ENCODE measurements at regions not wholly inside any gene's neighbourhood (a gene's known extent, or its start where the extent isn't known, plus 50 kb on each side); places are given as distances from the start of the nearest gene placed in this dataset.

DNA sequence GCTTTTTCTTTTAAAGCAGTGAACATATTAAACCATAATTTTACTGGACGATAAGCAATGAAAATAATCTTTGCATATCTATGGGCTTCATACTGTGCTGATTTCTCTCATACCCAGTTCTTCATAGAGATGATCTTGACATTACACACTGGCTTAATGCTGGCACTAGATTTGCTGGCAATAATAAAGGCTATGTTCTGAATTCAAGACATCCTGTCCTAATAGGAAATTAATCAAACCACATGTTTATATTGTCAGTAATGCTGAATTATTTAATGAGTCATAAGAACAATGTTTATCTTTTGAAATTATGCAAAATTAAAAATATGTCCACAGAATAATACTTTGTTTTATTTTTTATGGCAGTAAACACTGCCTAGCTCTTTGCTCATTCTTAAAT is 643.2 kb downstream of the OTOL1 start:
- no peak for DNase-seq

DNA sequence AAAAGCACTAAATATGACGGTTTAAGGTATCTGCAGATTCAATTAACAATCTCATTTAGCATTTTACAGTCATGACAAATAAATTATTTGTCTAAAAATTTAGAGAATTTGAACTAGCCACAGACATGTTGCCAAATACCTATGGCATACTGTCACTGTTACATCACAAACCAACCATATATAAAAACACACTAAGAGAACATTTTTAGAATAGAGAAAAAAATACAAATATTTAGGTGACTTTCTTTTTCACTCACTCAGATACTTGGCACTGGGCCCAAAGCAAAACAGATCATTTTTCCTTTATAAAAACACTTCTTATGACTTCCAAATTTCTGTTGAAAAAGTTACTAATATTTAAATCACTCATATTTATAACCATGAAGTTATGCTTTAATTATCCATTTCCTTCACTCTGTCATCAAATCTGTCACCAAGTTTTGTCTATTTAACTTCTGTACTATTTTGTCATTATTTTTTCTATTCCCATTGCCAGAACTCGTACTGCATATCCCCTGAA is 644.7 kb downstream of the OTOL1 start:
- DNase-seq = no peak

DNA sequence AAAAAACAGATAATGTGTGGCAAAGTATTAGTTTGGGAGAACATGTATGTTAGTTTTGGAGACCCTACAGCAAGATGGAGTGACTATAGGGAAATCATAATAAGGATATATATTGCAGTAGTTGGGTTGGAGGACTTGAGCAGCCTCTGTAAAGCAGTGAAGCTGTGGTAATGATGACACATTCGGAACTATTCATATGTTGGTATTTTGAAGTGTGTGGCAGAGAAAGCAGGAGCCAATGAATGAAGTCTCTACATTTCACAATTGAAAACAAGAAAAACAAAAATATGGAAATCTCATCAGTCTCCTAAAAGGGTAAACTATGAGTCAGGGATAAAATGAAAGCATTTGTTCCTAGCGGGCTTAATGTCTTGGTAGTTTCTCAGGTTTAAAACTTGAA is 645.9 kb downstream of the OTOL1 start:
- DNase-seq = no peak

DNA sequence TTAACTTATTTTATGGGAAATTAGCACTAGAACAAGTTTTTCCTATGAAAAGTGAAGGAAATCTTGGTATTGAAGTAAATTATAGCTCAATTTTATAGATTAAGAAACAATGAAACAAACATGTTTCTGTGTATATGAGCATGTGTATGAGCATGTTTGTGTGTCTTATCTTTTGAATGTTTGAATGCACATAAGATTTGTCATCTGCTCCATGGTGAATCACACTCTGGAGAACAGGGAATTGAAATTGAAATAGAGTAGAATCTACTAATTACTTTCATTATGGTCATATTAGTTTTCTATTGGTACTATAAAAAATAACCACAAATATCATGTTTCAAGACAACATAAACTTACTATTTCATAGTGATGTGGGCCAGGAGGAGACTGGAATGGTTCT is 646.6 kb downstream of the OTOL1 start:
- no peak for DNase-seq

DNA sequence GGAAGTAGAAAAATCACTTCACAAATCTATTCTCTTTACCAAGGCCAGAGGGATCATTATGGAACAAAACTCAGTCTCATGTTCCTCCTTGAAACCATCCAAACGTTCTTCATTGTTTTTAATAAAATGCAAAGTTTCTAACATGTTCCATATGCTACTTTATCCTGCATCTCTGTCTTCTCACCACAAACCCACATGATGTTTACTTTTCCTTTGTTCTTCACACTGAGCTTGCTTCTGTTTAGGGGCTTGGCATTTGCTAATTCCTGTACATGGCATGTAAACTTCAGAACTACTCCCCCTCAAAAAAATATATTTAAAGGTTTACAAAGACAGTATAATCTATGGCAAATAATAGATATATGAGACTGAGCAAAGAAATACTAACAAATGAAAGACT is 651.4 kb downstream of the OTOL1 start:
- DNase-seq = no peak

DNA sequence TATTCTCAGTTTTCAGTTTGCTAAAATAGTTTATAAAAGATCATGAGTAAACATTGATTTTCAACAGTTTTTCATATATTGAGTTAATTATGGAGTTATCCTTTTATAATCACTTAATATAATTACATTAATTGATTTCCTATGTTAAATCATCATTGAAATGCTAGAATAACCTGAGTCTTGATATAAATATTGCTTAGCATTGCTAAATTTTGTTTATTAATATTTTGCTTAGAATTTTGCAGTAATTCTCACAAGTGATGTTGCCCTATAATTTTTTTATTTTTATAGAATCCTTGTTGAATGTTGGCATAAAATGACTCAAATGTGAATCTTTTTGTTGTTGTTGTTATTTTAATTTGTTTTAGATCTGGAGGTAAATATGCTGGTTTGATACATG is 654.2 kb downstream of the OTOL1 start:
- no peak for DNase-seq

DNA sequence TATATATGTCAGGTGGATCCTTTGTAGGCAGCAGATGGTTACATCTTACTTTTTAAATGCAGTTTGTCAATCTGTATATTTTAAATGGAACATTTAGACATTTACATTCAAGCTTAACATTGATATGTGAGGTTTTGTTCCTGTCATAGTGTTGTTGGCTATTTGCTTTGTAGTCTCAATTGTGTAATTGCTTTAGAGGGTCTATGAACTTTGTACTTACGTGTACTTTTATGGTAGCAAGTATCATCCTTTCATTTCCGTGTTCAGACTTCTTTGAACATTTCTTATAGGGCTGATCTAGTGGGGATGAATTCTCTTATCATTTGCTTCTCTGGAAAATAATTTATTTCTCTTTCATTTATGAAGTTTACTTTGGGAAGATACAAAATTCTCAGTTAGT is 656.0 kb downstream of the OTOL1 start:
- DNase-seq = no peak

DNA sequence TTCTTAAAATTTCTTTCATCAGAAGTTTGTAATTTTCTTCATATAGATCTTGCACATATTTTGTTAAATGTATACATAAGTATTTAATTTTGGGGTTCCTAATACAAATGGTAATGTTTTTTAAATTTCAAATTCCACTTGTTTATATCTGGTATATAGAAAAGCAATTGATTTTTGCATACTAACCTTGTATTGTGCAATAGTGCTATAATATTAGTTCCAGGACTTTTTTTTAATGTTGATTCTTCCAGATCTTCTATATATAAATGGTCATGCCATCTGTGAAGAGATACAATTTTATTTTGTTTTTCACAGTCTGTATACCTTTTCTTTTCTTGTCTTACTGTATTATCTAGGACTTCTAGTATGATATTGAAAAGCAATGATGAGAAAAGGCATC is 665.0 kb downstream of the OTOL1 start:
- DNase-seq = no peak

DNA sequence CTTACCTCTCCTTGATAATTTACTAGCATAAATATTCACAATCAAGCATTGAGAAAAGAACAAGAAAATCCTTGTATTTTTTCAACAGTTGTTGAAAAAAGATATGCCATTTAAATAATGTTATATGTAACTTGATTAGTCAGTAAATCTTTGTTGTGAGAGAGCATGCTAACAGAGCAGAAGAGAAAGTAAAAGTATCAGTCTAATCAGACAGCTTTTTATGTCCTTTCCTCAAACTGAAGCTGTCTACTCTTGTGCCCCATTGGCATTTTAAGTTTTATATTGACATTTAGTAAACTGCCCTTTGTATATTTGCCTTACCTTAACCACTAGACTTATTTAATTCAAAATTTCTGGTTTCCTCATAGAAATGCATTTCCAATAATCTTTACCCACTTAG is 668.7 kb downstream of the OTOL1 start:
- no peak for DNase-seq

DNA sequence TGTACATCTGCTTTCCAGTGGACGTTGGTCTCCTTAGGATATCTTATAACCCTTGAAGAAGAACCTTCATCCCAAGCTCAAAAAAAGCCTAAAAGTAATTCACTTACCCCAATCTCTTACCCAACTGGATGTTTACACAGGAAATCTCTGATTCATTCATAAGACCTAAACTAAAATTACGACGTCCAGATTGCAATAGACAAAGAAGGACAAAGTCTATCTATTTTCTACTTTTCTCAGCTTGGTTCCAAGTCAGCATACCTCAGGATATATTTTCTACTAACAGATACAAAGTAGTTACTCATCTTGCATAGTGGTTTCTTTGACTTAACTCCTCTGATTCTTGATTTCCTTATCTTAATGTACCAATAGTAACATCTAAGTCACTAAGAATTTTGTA is 669.9 kb downstream of the OTOL1 start:
- DNase-seq = no peak

DNA sequence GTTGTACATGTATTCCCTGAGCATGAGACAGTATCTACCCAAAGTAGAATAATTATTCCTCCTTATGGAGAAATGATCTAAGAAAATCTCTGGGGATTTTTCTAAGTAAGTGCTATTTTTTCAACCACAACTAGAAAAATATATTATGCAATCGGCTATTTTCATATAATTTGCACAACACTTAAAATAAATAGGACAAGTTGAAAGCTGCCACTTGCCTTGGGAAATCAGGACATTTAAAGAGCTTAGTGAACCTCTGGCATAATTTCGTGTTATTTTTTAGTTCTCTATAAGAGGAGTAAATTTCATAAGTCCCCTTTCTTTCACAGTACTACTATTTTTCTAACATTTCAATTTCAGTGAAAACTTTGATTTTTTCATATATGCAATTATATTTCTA is 672.1 kb downstream of the OTOL1 start:
- DNase-seq = no peak

DNA sequence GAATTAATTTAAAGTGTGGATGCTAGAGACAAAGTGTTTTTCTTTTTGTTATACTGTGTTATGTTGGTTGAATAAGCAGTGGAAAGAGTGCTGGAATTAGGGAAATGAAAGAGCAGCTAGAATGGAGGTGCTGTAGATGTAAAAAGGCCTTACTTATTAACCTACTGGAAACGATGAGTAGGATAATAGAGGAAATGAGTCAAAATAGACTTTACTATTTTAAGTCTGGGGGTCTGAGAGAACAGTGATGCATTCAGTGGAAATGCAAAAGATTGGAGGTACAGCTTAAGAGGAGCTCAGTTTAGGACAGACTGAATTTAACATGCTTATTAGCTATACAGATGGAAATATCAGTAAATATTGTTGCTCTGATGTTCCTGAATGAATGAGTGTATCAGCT is 674.0 kb downstream of the OTOL1 start:
- no peak for DNase-seq

DNA sequence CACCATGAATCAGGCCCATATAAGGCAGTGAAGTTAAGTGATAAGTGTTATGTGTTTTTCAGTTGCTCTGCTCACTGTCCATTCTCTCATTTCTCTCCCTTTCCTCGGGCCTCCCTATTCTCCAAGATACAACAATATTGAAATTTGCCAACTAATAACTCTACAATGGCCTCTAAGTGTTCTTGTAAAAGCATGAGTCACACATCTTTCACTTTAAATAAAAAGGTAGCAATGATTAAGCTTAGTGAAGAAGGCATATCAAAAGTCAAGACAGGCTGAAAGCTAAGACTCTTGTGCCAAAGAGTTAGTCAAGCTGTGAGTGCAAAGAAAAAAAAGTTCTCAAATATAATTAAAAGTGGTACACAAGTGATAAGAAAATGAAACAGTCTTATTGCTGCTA is 675.4 kb downstream of the OTOL1 start:
- no peak for DNase-seq

DNA sequence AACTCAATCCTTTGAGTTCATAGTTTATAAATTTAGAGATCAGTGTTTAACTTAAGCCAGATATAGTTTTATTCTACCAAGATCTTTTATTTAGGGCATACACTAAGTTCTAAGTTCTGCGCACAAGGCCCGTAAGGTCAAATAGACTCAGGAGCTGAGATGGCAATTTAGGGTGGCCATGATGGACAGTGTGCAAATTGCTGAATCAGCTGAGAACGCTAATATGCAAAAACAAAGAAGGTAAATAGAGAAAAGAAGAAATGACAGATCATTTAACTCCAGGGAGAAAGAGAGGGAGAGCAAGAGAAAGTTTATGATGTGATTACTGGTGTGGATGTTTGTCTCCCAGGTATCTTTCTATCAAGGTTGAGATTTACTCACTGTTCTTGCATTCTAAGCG is 678.5 kb downstream of the OTOL1 start:
- DNase-seq = no peak

DNA sequence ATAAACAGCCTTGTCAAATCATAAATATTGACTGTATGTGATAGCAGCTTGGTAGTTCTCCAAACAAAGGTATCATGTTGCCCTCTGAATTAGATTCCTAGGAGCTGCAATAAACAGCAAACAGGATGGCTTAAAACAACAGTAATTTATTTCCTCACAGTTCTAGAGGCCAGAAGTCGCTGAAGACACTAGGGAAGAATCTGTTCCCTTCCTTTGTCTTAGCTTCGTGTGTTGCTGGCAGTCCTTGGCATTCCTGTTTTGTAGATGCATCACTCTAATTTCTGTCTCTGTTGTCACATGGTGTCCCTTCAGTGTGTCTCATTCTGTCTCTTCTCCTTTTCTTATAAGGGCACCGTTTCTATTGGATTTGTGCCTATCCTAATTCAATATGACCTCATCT is 679.3 kb downstream of the OTOL1 start:
- no peak for DNase-seq

DNA sequence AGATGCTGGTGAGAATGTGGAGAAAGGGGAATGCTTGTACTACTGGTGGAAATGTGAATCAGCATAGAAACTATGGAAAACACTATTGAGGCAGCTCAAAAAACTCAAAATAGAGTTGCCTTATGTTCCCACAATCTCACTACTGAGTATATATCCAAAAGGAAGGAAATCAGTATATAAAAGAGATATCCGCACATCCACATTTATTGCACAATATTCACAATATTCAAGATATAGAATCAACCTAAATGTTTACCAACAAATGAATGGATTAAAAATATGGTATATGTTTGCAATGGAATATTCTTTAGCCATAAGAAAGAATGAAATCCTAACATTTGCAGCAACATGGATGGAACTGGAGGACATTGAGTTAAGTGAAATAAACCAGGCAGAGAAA is 686.8 kb downstream of the OTOL1 start:
- no peak for DNase-seq

DNA sequence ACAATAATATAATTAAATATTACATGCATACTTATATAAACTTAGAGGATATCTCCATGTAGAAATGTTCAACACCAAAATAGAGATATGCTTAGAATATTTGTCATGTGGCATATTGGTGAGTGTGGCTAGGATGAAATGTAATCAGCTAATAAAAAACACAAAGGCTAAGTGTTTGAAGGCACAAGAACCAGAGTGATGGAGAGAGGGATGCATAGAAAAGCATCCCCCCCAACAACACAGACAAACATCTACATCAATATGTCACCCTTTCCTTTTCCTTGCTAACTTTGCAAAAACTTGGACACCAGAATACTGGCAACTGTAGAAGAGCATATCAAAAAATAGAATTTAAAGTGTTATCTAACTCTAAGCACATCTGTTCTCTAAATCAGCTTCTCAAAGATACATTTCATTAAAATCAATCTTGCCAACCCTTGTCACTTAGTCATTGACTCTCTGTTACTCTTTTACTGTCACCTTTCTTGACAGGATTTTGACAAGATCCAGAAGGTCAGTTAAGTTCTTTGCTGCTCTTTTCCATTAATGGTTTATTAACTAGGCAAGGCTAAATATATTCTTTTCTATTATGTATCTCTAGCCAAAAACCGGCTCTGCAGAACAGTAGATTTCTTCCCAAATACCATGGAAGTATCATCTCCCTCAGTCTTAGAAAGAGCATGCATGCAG is 695.9 kb downstream of the OTOL1 start:
- DNase-seq = no peak

DNA sequence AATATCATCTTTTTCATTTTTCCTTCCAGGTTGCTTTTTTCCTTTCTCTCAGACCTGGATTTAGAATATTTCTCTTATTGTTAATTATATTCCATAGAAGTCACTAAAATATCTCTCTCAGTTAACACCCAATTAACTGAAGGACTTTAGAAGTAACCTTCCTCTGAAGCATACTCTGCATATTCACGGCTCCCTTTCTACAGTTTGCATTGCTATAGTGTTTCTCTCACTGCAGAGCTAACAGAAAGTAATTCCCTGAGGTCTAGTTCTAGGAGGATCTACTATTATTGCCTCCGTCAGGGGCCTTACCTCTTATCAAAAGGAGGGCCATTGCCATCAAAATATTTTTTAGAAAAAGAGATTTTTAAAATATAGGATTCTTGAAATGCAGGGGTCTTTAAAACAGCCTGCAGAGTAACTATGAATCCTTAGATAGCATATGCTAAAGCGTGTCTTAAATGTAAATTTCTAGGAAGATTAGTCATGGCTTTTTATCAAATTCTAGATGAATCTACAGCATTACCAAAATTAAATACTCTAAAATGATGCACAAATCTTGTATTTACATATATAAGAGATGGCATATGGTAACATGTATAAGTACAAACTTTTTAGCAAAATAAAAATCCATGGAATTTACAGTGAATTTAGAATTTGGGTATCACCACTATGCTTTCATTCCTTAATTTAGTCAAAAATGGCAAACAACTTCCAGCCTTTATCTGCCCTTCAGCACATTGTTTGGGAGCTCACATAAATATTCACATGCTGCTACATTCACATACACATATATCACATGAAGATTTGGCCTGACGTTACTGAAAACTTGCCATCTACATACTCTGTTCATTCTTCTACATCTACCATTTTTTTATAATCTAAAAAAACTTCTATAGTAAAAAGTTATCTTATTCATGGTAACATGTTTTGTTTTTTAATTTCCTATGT is 696.8 kb downstream of the OTOL1 start:
- DNase-seq = no peak

DNA sequence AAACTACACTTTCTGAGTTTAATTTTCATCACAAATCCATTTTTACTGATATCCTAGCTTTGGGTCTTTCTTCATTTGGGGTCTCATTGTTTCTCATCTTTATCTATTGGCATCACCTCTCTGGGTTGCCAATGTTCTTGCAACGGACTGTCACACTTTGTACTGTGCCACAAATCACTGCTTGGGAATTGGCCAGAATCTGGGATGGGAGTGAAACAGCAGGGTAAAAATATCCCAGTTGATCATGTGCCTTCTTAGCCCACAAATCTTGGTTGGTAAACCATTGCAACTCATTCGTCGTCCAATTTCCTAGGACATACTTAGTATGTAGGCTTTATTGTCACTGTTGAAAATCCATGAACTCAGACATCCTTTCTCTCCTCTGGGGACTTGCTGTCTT is 698.5 kb downstream of the OTOL1 start:
- DNase-seq = no peak

DNA sequence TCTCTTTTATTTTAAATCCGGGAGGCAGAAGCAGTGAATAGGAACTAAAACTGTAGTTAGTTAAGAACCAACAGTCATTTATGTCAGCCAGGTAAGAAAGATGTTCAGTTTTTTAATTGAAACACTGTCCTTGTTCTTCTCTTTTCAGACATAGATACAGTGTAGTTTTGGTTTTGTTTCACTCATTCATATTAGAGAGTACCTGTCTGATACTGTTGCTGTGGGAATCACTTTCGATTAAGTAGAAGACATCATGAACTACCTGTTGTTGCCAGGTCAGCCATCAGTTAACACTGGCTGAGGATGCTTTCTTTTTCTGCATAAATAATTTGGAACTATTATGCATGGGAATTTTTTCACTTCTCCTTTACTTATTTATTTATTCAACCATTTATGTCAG is 700.4 kb downstream of the OTOL1 start:
- no peak for DNase-seq

DNA sequence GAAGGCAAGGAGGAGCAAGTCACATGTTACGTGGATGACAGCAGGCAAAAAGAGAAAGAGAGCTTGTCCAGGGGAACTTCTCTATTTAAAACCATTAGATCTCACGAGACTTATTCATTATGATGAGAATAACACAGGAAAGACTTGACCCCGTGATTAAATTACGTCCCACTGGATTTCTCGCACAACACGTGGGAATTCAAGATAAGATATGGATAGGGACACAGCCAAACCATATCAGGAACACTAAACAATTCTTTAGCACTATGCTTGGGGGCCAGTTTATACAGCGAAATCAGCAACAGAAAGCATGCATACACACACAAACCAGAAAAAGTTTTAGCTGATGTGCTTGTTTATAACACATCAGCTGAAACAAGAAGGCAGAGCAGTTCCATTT is 704.2 kb downstream of the OTOL1 start:
- no peak for DNase-seq

DNA sequence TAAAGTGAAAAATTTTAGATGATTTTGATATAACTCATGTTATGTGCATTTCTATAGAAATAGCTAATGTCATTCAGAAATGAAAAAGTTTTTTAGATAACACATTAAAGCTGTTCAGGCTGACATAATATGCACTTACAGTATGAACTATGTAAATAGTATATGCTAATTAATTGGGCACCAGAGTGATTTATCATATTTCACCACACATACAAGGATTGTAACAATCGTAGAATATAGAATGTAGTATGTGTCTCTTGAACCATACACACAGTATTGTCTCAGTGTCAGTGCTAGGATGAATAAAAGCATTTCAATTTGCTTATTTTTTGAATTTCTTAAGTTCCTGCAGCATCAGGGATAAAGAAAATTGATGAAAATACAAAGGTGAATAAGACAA is 710.0 kb downstream of the OTOL1 start:
- DNase-seq = no peak

DNA sequence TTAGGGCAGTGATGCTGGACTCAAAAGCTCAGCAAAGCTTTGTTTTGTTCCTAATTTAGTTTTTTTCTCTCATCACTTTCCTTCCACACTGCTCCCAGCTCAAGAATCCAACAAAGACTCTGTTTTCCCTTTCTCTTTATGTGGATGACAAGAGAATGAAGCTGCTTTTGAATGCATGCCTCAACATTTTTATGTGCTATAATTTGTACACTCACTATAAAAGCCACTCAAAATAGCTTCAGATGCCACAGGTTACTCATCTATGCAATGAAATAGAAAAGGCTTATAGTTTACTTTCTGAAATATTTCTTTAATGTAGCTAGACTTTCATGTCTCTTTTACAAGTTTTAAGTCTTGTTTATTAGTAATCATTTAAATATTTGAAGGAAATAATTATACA is 714.9 kb downstream of the OTOL1 start:
- no peak for DNase-seq

DNA sequence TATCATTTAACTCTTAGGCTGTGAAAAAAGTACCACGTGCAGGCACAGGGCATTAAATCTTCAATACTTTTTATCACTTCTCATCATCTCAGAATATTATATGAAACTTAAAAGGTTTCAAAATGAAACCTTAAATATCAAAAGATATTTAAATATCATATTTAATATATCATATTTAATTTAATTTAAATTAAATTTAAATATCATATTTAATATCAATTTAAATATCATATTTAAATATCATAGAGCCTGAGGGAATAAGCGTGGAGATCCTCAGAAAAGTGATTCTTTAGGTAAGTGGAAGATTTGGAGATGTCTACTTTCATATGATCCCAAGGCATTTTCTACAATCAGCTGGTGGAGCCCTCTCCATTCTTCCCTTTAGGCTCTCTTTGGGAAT is 716.6 kb downstream of the OTOL1 start:
- no peak for DNase-seq

Data from islet precursor cell (in vitro differentiated cells).